Sigmoid colon (tissue), 4 donors: ENCODE measurements at regions not wholly inside any gene's neighbourhood (a gene's known extent, or its start where the extent isn't known, plus 50 kb on each side); places are given as distances from the start of the nearest gene placed in this dataset.

Experiments
- EP300 ChIP-seq, 4 donors: sonication (generic); formaldehyde crosslinking; IDR thresholded peaks; one replicate each; pipeline ENCODE4 v1.6.1; 2017; ENCODE audit warnings: antibody characterized with exemption in 4 of 4
- POLR2A ChIP-seq, 2 donors: fragments of 450-650 bp; IDR thresholded peaks; one replicate each; pipeline ENCODE4 v1.6.1; 2016; ENCODE audit warnings: antibody characterized with exemption in 2 of 2, mild to moderate bottlenecking in 2 of 2, moderate library complexity in 2 of 2
- POLR2AphosphoS5 ChIP-seq, 4 donors: sonication (generic); formaldehyde crosslinking; IDR thresholded peaks; one replicate each; pipeline ENCODE4 v1.6.1; 2017; ENCODE audit warnings: antibody characterized with exemption in 4 of 4
- TF ChIP-seq, protein P1 (sequence below), 4 experiments: fragments of 450-650 bp in 3 of 4; fragments of 200-600 bp in 1 of 4; IDR thresholded peaks; one replicate each; pipeline ENCODE4 v1.5.1; 2016 to 2019; ENCODE audit warnings: antibody characterized with exemption in 4 of 4, mild to moderate bottlenecking in 3 of 4, moderate library complexity in 2 of 4

DNA sequence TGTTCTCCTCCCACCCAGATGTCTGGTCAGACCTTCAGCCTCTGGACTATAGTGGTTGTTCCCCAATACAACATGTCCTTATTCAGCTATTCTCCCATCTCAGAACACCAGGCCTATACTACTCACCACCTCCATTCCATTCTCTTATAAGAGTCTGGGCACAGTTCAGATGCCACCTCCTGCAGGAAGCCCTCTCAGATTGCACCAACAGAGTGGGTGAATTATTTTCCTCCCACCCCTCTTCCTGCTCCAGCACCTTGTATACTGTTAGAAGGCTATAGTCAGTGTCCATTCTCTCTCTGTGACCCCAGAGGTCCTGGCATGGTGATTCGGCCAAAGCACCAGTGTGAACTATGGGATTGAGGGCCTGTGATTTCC lies 204.6 kb downstream of the GLI2 start:
- TF ChIP-seq, protein P1, sequence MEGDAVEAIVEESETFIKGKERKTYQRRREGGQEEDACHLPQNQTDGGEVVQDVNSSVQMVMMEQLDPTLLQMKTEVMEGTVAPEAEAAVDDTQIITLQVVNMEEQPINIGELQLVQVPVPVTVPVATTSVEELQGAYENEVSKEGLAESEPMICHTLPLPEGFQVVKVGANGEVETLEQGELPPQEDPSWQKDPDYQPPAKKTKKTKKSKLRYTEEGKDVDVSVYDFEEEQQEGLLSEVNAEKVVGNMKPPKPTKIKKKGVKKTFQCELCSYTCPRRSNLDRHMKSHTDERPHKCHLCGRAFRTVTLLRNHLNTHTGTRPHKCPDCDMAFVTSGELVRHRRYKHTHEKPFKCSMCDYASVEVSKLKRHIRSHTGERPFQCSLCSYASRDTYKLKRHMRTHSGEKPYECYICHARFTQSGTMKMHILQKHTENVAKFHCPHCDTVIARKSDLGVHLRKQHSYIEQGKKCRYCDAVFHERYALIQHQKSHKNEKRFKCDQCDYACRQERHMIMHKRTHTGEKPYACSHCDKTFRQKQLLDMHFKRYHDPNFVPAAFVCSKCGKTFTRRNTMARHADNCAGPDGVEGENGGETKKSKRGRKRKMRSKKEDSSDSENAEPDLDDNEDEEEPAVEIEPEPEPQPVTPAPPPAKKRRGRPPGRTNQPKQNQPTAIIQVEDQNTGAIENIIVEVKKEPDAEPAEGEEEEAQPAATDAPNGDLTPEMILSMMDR (IDR thresholded peaks at IDR 0.05) = no peak
- TF ChIP-seq POLR2AphosphoS5 (IDR thresholded peaks at IDR 0.05) = no peak
- no peak for TF ChIP-seq POLR2A (IDR thresholded peaks at IDR 0.05)
- no peak for TF ChIP-seq EP300 (IDR thresholded peaks at IDR 0.05)
